ENCODE measurements at regions not wholly inside any gene's neighbourhood (a gene's known extent, or its start where the extent isn't known, plus 50 kb on each side); places are given as distances from the start of the nearest gene placed in this dataset.

DNA sequence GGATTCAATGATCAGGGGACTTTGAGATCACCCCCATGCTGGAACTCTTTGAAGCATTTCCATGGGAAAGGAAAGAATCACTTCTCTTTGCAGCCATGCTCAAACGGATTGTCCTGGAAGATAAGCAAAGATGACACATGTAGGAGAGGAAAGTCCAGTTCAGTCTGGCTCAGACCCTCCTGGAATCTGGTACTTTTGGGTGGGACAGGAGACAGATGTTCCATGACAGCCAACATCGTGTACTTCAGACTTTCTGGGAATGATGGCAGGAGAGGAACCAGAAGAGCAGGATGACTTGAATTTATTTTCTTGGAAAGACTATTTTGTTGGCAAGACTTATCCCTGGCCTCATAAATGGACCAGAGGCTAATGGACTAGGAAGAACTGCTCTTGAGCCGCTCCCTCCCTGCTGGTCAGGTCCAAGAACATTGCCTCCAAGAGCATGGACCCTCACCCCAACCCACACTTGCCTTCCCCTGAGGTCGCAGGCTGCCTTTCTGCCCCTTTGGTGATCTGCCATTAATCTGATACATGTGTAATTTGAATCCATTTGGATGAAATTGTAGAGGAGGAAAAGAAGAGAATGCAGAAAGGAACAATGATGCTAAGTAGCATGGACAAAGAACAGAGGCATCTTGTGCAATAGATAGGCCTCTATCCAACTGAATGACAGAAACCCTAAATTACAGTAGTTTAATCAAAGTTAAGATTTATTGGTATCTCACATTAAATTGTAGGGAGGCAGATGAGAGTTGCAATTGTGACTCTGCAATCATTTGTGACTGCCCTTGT lies 201.0 kb downstream of the SNX19 start:
- no peak for DNase-seq (ENCODE audit: low read depth)

DNA sequence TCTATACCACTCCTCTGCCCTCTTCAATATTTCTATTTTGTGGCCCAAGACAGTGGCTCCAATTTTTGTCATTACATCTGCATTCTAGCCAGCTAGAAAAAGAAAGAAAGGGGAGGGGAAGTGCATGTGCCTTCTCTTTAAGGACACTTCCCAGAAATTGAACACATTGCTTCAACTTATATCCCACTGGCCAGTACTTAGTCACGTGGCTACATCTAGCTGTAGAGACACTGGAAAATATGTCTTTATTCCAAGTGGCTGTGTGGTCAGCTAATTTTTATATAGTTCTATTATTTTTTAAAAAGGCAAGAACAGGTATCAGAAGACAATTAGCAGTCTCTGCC lies 200.4 kb downstream of the SNX19 start:
- no peak for DNase-seq (ENCODE audit: low read depth)

- DNase-seq (ENCODE audit: low read depth): no peak
Measured at GRCh38 chr11:130718120-130718519, 198.2 kb downstream of the SNX19 start.

- DNase-seq (ENCODE audit: low read depth): no peak
Measured at GRCh38 chr11:130719220-130719915, 196.9 kb downstream of the SNX19 start.

DNA sequence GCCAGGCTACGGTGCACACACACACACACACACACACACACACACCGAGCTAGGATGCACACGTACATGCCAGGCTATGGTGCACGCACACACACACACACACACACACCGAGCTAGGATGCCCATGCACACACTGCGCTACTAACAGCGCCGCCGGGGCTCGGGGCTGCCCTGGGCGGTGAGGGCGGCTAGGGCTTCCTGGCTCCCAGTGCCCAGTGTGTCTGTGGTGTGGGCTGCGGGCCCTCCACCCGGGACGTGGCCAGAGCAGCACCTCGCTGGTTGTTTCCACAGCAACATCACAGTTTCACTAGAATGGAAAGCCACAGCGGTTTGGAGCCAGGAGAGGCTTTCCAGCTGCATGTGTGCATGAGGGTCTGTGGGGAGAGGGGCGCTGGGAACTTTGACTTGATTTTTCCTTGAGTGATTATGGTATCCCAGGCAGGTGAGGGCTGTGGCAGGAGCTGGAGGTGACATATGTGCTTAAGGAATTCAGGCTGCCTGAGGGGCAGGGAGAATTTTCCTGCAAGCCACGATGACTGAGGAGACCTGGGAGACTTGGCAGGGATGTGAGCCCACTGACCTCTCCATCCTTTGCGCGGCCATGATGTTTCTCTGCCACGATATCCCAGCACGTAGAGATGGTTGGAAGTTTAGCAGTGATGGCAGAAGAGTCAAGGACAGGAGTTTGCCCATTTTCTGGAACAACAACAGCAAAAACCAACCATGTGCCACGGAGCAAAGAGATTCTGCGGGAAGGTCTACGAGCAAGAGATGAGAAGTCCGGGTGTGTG lies 195.9 kb downstream of the SNX19 start:
- no peak for DNase-seq (ENCODE audit: low read depth)

DNA sequence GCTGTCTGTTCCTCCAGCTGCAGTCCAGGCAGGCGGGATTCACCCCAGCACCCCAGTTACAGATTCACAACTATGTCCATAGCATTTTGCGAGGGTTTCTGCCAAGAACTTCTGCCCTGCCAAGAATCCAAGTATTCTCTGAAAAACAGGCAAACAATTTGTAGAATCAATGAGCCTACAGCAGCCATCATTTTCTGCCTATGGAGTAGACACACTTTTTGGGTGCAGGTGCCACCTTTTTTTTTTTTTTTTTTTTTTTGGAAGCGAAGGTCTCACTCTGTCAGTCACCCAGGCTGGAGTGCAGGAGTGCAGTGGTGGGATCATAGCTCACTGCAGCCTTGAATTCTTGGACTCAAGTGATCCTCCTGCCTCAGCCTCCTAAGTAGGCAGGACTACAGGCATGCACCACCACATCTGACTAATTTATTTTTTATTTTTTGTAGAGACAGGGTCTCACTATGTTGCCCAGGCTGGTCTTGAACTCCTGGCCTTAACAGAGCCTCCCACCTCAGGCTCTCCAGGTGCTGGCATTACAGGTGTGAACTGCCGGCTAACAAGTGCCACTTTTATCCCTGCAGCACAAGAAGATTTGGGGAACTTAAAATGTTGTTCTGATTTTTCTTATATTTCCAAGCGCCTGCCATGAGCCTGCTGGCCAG lies 195.1 kb downstream of the SNX19 start:
- no peak for DNase-seq (ENCODE audit: low read depth)

DNA sequence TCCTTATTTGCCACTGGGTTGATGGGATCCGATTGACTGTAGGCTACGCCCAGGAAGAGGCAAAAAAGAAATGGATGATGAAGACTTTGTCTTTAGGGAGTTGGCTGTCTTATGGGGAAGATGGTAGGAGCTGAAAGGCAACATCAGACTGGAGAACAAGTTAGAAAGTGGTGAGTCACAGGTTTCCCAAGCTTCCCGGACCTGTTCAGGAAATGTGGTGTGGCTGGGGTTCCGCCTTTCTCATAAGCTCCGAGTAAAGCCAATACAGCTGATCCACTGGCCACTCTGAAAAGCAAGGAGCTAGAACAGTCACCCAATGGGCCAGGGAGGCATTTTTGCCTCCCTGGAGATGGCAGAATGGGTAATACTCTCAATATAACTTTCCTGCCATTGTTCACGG lies 194.5 kb downstream of the SNX19 start:
- DNase-seq (ENCODE audit: low read depth): peak; percentile 27

- DNase-seq (ENCODE audit: low read depth): no peak
Measured at GRCh38 chr11:130722401-130722800, 193.9 kb downstream of the SNX19 start.

DNA sequence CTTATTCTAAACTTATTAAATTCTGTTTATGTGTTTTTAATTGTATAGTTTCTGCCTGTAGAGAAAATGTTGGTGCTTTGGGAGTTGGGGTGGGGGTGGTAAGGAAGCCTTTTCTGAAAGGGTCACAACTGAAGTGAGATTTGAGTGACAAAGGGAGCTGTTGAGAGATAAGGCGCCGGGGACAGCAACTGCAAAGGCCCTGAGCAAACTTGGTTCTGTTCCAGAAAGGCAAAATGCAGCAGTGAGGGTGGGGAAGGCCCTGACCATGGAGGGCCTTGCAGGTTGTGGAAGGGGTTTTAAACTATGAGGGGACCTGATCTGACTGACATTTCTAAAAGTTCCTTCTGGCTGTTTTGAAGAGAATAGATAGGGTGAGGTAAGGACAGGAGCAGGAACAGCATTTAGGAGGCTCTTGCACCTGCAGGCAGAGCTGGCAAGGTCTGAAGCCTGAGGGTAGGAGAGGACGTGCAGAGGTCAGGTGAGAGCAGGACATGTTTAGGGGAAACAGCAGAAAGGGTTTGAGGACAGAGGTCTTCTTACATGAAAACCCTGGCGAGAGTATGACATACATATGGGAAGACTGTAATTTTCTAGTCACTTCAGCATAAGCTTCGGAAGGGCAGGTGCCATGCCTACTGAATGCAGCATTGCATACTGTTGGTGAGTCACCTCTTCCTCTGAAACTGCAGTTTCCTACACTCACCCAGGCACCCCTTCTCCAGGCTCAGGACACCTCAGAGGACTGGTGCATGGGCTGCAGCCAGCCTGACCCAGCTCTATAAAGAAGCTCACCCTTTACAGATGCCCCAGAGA lies 190.7 kb downstream of the SNX19 start:
- peak; percentile 20 for DNase-seq (ENCODE audit: low read depth)

- DNase-seq (ENCODE audit: low read depth): no peak
Measured at GRCh38 chr11:130726234-130727037, 189.8 kb downstream of the SNX19 start.

DNA sequence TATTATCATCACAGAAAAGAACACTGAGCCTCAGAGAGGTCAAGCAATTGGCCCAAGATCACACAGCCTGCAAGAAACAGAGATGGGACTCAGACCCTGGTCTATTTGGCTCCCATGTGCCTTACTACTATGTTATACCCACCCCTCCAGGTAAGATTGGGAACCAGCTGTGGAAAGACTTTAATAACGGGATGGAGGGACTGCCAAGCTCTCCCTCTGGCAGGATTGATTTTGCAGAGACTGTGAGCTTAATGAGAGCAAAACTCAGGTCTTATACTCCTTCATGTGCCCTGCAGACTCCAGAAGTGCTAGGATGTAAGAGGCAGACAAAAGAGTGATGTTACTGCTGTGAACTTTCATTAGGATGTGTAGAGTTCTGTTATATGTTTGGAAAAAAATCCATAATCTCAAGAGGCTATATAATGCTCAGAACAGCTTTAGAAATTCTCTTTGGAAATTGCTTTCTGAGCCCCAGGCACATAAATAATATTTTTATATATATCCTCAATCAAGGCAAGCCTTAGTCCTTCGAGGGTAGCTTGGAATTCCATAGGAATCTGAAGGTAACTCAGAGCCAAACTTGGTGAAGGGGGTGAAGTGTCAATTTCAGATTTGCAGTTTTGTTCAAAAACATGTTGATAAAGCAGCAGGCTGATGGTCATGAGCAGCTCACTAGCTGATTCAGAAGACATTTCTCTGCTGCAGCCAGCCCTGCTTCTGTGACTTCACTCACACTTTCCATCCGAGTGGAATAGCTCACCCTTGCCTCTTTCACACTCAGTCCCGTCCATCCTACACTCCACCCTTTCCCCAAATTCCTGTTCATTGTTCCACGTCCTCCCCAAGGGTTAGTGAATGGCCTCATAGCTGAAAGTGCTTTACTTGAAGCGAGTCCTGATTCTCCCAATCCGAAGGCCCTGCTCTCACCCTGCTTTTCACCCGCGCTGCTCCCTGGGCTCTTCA lies 188.8 kb downstream of the SNX19 start:
- no peak for DNase-seq (ENCODE audit: low read depth)

DNA sequence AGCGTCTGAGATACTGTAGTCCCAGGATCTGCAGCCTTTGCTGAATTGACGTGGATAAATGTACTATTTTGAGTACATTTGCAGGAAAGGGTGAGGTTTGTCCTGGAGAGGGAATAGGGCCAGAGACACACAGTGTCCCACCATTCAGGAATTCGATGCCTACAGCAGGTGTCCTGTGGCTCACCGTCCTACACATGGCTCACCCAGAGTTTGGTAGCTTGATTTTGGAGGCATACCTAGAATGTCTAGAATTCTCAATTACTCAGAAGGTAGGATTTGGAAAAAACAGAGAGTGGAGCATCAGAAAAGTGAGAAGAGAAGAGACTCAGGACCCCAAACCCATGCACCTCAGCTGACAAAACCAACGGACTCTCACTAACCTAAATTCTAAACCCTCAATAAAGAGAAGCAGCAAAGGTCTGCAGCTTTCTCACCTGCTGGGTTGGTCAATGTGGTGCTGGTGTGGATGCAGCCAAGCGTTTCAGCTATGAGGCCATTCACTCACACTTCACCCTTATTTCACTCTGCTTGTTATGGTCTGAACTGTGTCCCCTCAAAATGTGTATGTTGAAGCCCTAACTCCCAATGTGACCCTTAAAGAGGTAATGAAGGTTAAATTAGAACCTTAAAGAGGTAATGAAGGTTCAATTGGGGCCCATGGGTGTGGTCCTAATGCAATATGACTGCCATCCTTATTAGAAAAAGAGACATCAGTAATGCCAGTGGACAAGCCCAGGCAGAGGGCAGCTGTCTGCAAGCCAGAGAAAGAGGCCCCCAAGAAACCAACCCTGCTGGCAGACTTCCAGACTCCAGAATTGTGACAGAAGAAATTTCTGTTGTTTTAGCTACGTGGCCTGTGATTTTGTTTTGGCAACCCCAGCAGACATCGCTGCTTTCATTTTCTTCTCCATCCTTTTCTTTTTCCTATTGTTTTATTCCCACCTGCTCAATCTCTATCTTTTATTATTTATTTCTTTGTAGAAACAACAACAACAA lies 187.8 kb downstream of the SNX19 start:
- DNase-seq (ENCODE audit: low read depth): no peak

DNA sequence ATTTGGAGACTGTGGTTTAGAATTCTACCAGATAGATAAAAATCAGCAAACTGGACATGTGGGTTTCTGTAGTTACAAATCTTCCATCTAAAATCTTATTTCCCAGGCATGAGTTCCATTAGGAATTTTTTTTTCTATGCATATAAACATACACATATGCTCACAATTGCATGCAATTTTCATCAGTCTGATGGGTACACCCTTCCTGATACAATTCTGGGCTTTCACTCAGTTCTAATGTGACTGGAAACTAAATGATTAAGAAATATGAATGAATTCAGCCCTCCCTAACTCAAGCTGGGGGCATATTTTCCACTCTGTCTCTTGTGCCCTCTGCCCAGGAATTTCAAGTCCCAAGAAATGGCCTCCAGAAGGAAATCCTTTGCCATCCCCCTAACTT lies 187.1 kb downstream of the SNX19 start:
- no peak for DNase-seq (ENCODE audit: low read depth)

GRCh38 chr11:130729678-130730300 lies 186.5 kb downstream of the SNX19 start:
- no peak for DNase-seq (ENCODE audit: low read depth)

GRCh38 chr11:130731401-130731800 lies 184.9 kb downstream of the SNX19 start:
- no peak for DNase-seq (ENCODE audit: low read depth)

DNA sequence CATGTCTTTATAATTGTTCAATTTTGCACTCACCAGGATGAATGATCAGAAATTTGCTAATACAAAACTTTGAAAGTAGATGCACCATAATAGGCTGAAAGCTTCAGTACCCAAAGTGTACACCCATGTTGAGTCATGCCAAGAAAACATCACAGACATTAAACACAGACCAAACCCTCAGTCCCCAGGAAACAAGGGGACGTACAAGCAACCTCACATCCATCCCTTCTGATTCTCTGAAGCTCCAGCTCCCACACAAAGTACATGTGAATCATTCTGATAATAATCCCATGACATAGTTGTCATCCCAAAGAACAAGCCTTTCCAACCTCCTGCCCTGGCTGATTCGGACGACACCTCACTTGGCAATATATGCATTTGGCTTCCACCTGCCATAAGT lies 183.8 kb downstream of the SNX19 start:
- DNase-seq (ENCODE audit: low read depth): no peak

DNA sequence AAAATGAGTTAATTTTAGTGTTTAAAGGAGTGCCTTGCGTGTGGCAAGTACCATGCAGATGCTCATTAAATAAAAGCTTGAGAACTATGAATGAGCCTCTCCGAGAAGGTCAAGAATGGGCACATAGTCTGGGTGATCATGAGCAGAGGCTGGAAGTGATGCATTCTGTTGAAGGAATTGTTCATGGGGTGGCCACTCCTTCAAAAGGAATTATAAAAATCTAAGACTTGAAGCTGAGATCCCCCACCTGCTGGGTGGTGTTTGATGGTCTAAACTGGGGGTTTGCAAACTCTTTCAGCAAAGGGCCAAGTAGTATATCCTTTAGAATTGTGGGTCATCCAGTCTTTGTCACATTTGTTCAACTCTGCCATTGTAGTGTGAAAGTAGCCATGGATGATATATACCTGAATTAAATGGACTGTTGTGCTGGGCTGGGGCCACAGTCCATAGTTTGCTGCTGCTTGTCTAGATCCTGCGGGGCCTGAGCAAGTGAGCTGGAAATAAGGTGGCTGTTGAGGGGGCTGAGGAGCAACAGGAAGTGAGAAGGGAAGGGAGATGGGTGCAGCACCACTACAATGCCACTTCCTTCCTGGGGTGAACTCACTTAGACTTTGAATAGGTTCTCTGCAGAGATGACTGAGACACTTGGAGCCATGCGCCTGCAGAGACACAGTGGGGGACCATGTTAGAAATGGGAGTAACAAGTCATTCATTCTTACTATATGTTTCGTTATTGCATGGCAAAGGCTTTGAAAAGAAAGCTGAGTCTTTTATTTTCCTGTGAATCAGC lies 179.0 kb downstream of the SNX19 start:
- DNase-seq (ENCODE audit: low read depth): no peak
